K562 (cell line): ENCODE measurements at regions not wholly inside any gene's neighbourhood (a gene's known extent, or its start where the extent isn't known, plus 50 kb on each side); places are given as distances from the start of the nearest gene placed in this dataset.
A peak's percentile ranks its signal among the peaks of the same experiment; 100 is the strongest.

ENCODE experiments used
- ATAC-seq: fragments of 200-7000 bp; cut with Tn5 transposase; 3 replicates; pipeline ENCODE4 v1.9.1; 2020; ENCODE audit warnings: moderate library complexity
- BruUV-seq: library from RNA; stranded (reverse); fragments of 400-500 nt; replicated peaks from 2 replicates; lab custom pipeline; 2021; lab: Mats Ljungman, UMichigan
- CTCF ChIA-PET: fragments of 300-600 bp; formaldehyde crosslinking; extraction: SDS; loops from one replicate; lab custom pipeline; 2021; ENCODE audit warnings: low intra/inter-chr PET ratio; lab: Yijun Ruan, JAX
- POLR2A ChIA-PET: fragments of 300-600, 350-650 bp; sonication (Branson Sonifier 250); formaldehyde crosslinking; extraction: SDS; loops from one replicate; lab custom pipeline; 2021; ENCODE audit warnings: antibody characterized with exemption, inconsistent platforms; lab: Yijun Ruan, JAX
- DNase-seq, 4 experiments: peaks; one replicate each; pipeline versions ENCODE4 v3.0.0 to v3.0.0-alpha.2; 2011 to 2018; ENCODE audit warnings: low spot score in 3 of 4, mixed read lengths in 3 of 4; ENCODE audit errors: extremely low read depth in 1 of 4
- FAIRE-seq: peaks from 2 replicates; lab custom pipeline; 2011; peaks lifted over from hg19 to GRCh38; lab: Jason Lieb, UNC
- H2AFZ ChIP-seq: 2 replicates; pipeline ENCODE4 v1.6.0; 2011; ENCODE audit warnings: low read depth, low read length, control low read depth, inconsistent platforms
- H3K27ac ChIP-seq: fragments of 200-600 bp; 3 replicates; pipeline ENCODE4 v1.8.0; 2011; ENCODE audit warnings: low read depth, mild to moderate bottlenecking, control low read depth, inconsistent platforms, low read length, moderate library complexity, mixed read lengths; ENCODE audit errors: extremely low read depth
- H3K27me3 ChIP-seq, 2 experiments: fragments of 300-600 bp in 1 of 2; 2 replicates in 1 of 2; 3 replicates in 1 of 2; pipeline versions ENCODE4 v1.6.0 to v1.8.0; 2011; ENCODE audit warnings: inconsistent platforms in 2 of 2, low read length in 2 of 2, mild to moderate bottlenecking in 1 of 2, mixed read lengths in 1 of 2, moderate library complexity in 1 of 2; ENCODE audit not compliant: control insufficient read depth in 2 of 2, insufficient read depth in 2 of 2
- H3K36me3 ChIP-seq: fragments of 300-600 bp; 3 replicates; pipeline ENCODE4 v1.8.0; 2011; ENCODE audit warnings: mild to moderate bottlenecking, low read length, inconsistent platforms; ENCODE audit not compliant: control insufficient read depth, insufficient read depth
- H3K4me1 ChIP-seq, 2 experiments: fragments of 200-600 bp in 1 of 2; replicated peaks in 1 of 2; 2 replicates in 1 of 2; 3 replicates in 1 of 2; pipeline versions ENCODE4 v1.5.1 to v1.8.0; 2011; ENCODE audit warnings: inconsistent platforms in 2 of 2, low read length in 2 of 2, mild to moderate bottlenecking in 1 of 2, mixed read lengths in 1 of 2, moderate library complexity in 1 of 2; ENCODE audit not compliant: control insufficient read depth in 2 of 2, insufficient read depth in 2 of 2
- H3K4me2 ChIP-seq: 2 replicates; pipeline ENCODE4 v1.6.1; 2011; ENCODE audit warnings: low read length, control low read depth, inconsistent platforms, mixed read lengths; ENCODE audit not compliant: insufficient read depth
- H3K4me3 ChIP-seq: fragments of 200-600 bp; sonication (generic), shearing (Covaris generic); 2 replicates; pipeline ENCODE4 v1.5.1; 2016; ENCODE audit warnings: control low read depth, inconsistent platforms
- H3K79me2 ChIP-seq: fragments of 200-600 bp; 3 replicates; pipeline ENCODE4 v1.8.0; 2011; ENCODE audit warnings: low read length, inconsistent platforms; ENCODE audit not compliant: control insufficient read depth, insufficient read depth
- H3K9ac ChIP-seq, 2 experiments: 2 replicates each; pipeline versions ENCODE4 v1.6.0 to v1.6.1; 2011; ENCODE audit warnings: low read depth in 2 of 2, low read length in 2 of 2, control low read depth in 1 of 2, inconsistent platforms in 1 of 2, mild to moderate bottlenecking in 1 of 2, mixed read lengths in 1 of 2; ENCODE audit not compliant: insufficient read depth in 1 of 2
- H3K9me1 ChIP-seq: one replicate; pipeline ENCODE4 v1.6.0; 2011; ENCODE audit warnings: inconsistent platforms, mild to moderate bottlenecking, low read length, moderate library complexity; ENCODE audit not compliant: control insufficient read depth, insufficient read depth
- H3K9me3 ChIP-seq: replicated peaks from 2 replicates; pipeline ENCODE4 v1.5.1; 2011; ENCODE audit warnings: low read depth, low read length, inconsistent platforms; ENCODE audit not compliant: control insufficient read depth, insufficient read depth
- H4K20me1 ChIP-seq: replicated peaks from 2 replicates; pipeline ENCODE4 v1.6.1; 2011; ENCODE audit warnings: low read length, inconsistent platforms, mixed read lengths; ENCODE audit not compliant: control insufficient read depth, insufficient read depth
- GATAD2A ChIP-seq: fragments of 450-650 bp; IDR thresholded peaks from 2 replicates; pipeline ENCODE4 v1.6.1; 2017
- MEIS2 ChIP-seq: fragments of 450-650 bp; IDR thresholded peaks from 2 replicates; pipeline ENCODE4 v1.6.1; 2014; ENCODE audit warnings: mild to moderate bottlenecking; ENCODE audit not compliant: partially characterized antibody
- WGBS: fragments of 100-300 bp; shearing (Covaris generic); methylation state at CpG from one replicate; pipeline ENCODE4 v1.1.6; 2016; ENCODE audit warnings: low coverage, mixed read lengths; ENCODE audit not compliant: insufficient coverage; ENCODE audit errors: missing lambda C conversion rate; 5-methylcytosine and 5-hydroxymethylcytosine counted together
- in situ Hi-C: fragments of 300-500 bp; cut with MboI; formaldehyde crosslinking; loops from 4 replicates; pipeline ENCODE4 v1.15.0; 2018; ENCODE audit warnings: inconsistent platforms, mixed read lengths
- intact Hi-C: fragments of 100-400 bp; cut with micrococcal nuclease; formaldehyde crosslinking; loops from 2 replicates; pipeline ENCODE4 v1.14.2; 2022
- TF ChIP-seq, protein P1 (sequence below): fragments of 450-650 bp; IDR thresholded peaks from 2 replicates; pipeline ENCODE4 v1.6.1; 2018; ENCODE audit not compliant: partially characterized antibody
- TF ChIP-seq, protein P2 (sequence below), 2 experiments: IDR thresholded peaks in 1 of 2; conservative IDR thresholded peaks in 1 of 2; 2 replicates each; pipeline ENCODE4 v1.6.1; 2016; ENCODE audit warnings: low read depth in 2 of 2, mild to moderate bottlenecking in 1 of 2, missing compliant biosample characterization in 1 of 2, missing genetic modification characterization in 1 of 2, moderate library complexity in 1 of 2
- TF ChIP-seq, protein P3 (sequence below): fragments of 450-650 bp; IDR thresholded peaks from 2 replicates; pipeline ENCODE4 v1.6.1; 2016

DNA sequence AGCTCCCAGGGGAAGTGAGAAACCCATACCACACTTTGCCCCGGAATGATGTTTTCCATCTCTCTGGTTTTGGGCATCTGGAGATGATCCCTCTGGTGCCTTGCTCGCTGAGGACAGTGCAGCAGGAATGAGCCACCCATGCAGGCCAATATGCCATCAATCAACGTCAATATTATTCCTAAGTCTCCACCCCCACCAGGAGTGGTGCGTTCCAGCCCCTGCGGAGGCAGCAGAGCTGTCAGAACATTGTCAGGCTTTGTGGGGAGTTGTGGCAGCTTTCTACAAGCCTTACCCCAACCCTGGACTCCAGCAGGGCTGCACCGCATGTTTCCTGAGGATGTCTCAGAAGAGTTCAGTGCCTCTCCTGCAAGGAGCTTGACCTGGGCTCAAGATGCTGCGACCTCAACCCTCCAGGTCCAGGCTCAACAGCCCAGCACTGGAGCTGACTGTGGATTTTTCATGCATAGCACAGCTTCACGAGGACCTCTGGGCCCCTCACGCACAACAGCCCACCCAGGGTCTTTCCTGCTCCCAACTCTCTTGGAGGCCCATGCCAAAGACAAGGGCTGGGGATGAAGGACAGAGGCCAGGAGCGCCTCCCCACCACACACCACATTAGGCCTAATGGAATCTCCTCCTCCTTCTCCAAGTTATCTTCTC, 67.5 kb downstream of the PSMG1 start:
- peaks cover 4 to 10% of the 10 kb centered on the region in 2 experiments; a peak in 3 of 5 replicates for H3K4me1 ChIP-seq
- in situ Hi-C loops (no loop called here), intact Hi-C loops (no loop called here)
- H3K36me3 ChIP-seq: no peaks in the 10 kb centered on the region
- H3K79me2 ChIP-seq: no peaks in the 10 kb centered on the region
- no peak overlapping the region for H3K27ac ChIP-seq
- H3K9me1 ChIP-seq: no peaks in the 10 kb centered on the region
- ChIA-PET POLR2A (interaction anchor here (1.1 to 1.3 kb wide), 3 partner anchors 9 to 14 kb away, joined by 3 read pairs; no protein-coding TSS in a partner anchor), CTCF (no interaction called here)
- ATAC-seq (peak; percentile 81), DNase-seq (peak; percentile 34 to 54 (median 36)), FAIRE-seq (peak; percentile 42)
- WGBS: 6% methylated on average over 10 of the region's 10 CpGs
- no peak overlapping the region for H3K9ac ChIP-seq
- TF ChIP-seq, protein P1, sequence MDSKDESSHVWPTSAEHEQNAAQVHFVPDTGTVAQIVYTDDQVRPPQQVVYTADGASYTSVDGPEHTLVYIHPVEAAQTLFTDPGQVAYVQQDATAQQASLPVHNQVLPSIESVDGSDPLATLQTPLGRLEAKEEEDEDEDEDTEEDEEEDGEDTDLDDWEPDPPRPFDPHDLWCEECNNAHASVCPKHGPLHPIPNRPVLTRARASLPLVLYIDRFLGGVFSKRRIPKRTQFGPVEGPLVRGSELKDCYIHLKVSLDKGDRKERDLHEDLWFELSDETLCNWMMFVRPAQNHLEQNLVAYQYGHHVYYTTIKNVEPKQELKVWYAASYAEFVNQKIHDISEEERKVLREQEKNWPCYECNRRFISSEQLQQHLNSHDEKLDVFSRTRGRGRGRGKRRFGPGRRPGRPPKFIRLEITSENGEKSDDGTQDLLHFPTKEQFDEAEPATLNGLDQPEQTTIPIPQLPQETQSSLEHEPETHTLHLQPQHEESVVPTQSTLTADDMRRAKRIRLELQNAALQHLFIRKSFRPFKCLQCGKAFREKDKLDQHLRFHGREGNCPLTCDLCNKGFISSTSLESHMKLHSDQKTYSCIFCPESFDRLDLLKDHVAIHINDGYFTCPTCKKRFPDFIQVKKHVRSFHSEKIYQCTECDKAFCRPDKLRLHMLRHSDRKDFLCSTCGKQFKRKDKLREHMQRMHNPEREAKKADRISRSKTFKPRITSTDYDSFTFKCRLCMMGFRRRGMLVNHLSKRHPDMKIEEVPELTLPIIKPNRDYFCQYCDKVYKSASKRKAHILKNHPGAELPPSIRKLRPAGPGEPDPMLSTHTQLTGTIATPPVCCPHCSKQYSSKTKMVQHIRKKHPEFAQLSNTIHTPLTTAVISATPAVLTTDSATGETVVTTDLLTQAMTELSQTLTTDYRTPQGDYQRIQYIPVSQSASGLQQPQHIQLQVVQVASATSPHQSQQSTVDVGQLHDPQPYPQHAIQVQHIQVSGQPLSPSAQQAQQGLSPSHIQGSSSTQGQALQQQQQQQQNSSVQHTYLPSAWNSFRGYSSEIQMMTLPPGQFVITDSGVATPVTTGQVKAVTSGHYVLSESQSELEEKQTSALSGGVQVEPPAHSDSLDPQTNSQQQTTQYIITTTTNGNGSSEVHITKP: peak; percentile 87
- TF ChIP-seq GATAD2A: no peak
- TF ChIP-seq, protein P2, sequence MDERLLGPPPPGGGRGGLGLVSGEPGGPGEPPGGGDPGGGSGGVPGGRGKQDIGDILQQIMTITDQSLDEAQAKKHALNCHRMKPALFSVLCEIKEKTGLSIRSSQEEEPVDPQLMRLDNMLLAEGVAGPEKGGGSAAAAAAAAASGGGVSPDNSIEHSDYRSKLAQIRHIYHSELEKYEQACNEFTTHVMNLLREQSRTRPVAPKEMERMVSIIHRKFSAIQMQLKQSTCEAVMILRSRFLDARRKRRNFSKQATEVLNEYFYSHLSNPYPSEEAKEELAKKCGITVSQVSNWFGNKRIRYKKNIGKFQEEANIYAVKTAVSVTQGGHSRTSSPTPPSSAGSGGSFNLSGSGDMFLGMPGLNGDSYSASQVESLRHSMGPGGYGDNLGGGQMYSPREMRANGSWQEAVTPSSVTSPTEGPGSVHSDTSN (CRISPR knock-in tag; IDR thresholded peaks at IDR 0.05; ENCODE audit: low read depth): peak; percentile 69
- TF ChIP-seq, protein P2 (tag; conservative IDR thresholded peaks at IDR 0.05; ENCODE audit: low read depth): peak; percentile 95
- TF ChIP-seq, protein P3, sequence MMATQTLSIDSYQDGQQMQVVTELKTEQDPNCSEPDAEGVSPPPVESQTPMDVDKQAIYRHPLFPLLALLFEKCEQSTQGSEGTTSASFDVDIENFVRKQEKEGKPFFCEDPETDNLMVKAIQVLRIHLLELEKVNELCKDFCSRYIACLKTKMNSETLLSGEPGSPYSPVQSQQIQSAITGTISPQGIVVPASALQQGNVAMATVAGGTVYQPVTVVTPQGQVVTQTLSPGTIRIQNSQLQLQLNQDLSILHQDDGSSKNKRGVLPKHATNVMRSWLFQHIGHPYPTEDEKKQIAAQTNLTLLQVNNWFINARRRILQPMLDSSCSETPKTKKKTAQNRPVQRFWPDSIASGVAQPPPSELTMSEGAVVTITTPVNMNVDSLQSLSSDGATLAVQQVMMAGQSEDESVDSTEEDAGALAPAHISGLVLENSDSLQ: peak; percentile 95
- peak; percentile 94 for TF ChIP-seq MEIS2
- BruUV-seq: no TSS peak
- no peaks in the 10 kb centered on the region for H3K9me3 ChIP-seq
- H4K20me1 ChIP-seq: no peaks in the 10 kb centered on the region
- no peak overlapping the region for H3K4me2 ChIP-seq
- peaks cover 27 to 51% of the 10 kb centered on the region in 2 experiments for H3K27me3 ChIP-seq
- no peak overlapping the region for H2AFZ ChIP-seq
- H3K4me3 ChIP-seq: no peak overlapping the region
